Glutamatergic neuron (in vitro differentiated cells): ENCODE measurements at regions not wholly inside any gene's neighbourhood (a gene's known extent, or its start where the extent isn't known, plus 50 kb on each side); places are given as distances from the start of the nearest gene placed in this dataset.

ENCODE experiments used
- DNase-seq: peaks from one replicate; pipeline ENCODE4 v3.0.0; 2022
- H3K27ac Mint-ChIP-seq: one replicate; pipeline ENCODE4 v1.8.0; 2020; ENCODE audit warnings: mild to moderate bottlenecking, mixed read lengths, inconsistent platforms; ENCODE audit not compliant: unreplicated experiment
- H3K27me3 Mint-ChIP-seq: one replicate; pipeline ENCODE4 v1.8.0; 2020; ENCODE audit warnings: mild to moderate bottlenecking, moderate library complexity, mixed read lengths, inconsistent platforms; ENCODE audit not compliant: unreplicated experiment
- H3K36me3 Mint-ChIP-seq: one replicate; pipeline ENCODE4 v1.8.0; 2020; ENCODE audit warnings: mild to moderate bottlenecking, mixed read lengths, inconsistent platforms; ENCODE audit not compliant: unreplicated experiment
- H3K4me1 Mint-ChIP-seq: one replicate; pipeline ENCODE4 v1.8.0; 2020; ENCODE audit warnings: mild to moderate bottlenecking, low read depth, mixed read lengths, inconsistent platforms; ENCODE audit not compliant: unreplicated experiment
- H3K4me3 Mint-ChIP-seq: one replicate; pipeline ENCODE4 v1.8.0; 2020; ENCODE audit warnings: mild to moderate bottlenecking, mixed read lengths, inconsistent platforms; ENCODE audit not compliant: unreplicated experiment
- H3K9me3 Mint-ChIP-seq: one replicate; pipeline ENCODE4 v1.8.0; 2020; ENCODE audit warnings: mild to moderate bottlenecking, moderate library complexity, mixed read lengths, inconsistent platforms; ENCODE audit not compliant: unreplicated experiment
- CTCF ChIP-seq: fragments of 200-600 bp; sonication (generic); IDR thresholded peaks from one replicate; pipeline ENCODE4 v1.5.0; 2021; ENCODE audit not compliant: partially characterized antibody, unreplicated experiment

- H3K27me3 Mint-ChIP-seq = no peaks in the 10 kb centered on the region
- H3K27ac Mint-ChIP-seq = no peak overlapping the region
- no peak for DNase-seq
- peaks cover 7% of the 10 kb centered on the region for H3K36me3 Mint-ChIP-seq
- peaks cover 2% of the 10 kb centered on the region for H3K4me1 Mint-ChIP-seq
- no peak for TF ChIP-seq CTCF
- peaks cover 6% of the 10 kb centered on the region for H3K9me3 Mint-ChIP-seq
- H3K4me3 Mint-ChIP-seq = no peak overlapping the region
Observed at GRCh38 chr18:1047406-1047805, 142.7 kb downstream of the ADCYAP1 start.

- no peak for TF ChIP-seq CTCF
- H3K27ac Mint-ChIP-seq = no peak overlapping the region
Observed at GRCh38 chr18:1048032-1048431, 143.4 kb downstream of the ADCYAP1 start.

GRCh38 chr18:1049173-1049572 is 144.5 kb downstream of the ADCYAP1 start:
- no peak for TF ChIP-seq CTCF
- Mint-ChIP-seq H3K27me3 (no peaks in the 10 kb centered on the region), H3K27ac (no peak overlapping the region), H3K4me1 (peaks cover 2% of the 10 kb centered on the region), H3K36me3 (no peaks in the 10 kb centered on the region), H3K9me3 (no peaks in the 10 kb centered on the region), H3K4me3 (no peak overlapping the region)
- no peak for DNase-seq

More at GRCh38 chr18:1048032-1048431, 143.4 kb downstream of the ADCYAP1 start:
- H3K36me3 Mint-ChIP-seq = peaks cover 1% of the 10 kb centered on the region
- H3K27me3 Mint-ChIP-seq = no peaks in the 10 kb centered on the region
- DNase-seq = no peak
- peaks cover 2% of the 10 kb centered on the region for H3K4me1 Mint-ChIP-seq
- H3K4me3 Mint-ChIP-seq = no peak overlapping the region
- no peaks in the 10 kb centered on the region for H3K9me3 Mint-ChIP-seq

- TF ChIP-seq CTCF = no peak
- H3K36me3 Mint-ChIP-seq = no peaks in the 10 kb centered on the region
- H3K9me3 Mint-ChIP-seq = no peaks in the 10 kb centered on the region
- no peak for DNase-seq
- H3K4me1 Mint-ChIP-seq = peaks cover 2% of the 10 kb centered on the region
- no peak overlapping the region for H3K4me3 Mint-ChIP-seq
- H3K27ac Mint-ChIP-seq = no peak overlapping the region
- H3K27me3 Mint-ChIP-seq = no peaks in the 10 kb centered on the region
Observed at GRCh38 chr18:1050012-1050657, 145.5 kb downstream of the ADCYAP1 start.

GRCh38 chr18:1052301-1052700 is 147.6 kb downstream of the ADCYAP1 start:
- Mint-ChIP-seq H3K36me3 (peaks cover 9% of the 10 kb centered on the region), H3K4me1 (no peaks in the 10 kb centered on the region), H3K27me3 (no peaks in the 10 kb centered on the region), H3K9me3 (peaks cover 4% of the 10 kb centered on the region), H3K27ac (no peak overlapping the region), H3K4me3 (no peak overlapping the region)
- DNase-seq = no peak
- TF ChIP-seq CTCF = no peak
